NCI-H748 treated with DMSO at 0.1 percent for 48 hours (cell line): ENCODE measurements at regions not wholly inside any gene's neighbourhood (a gene's known extent, or its start where the extent isn't known, plus 50 kb on each side); places are given as distances from the start of the nearest gene placed in this dataset.

Source experiments
- DNase-seq: peaks from one replicate; lab custom pipeline; 2025; lab: John Stamatoyannopoulos, UW

DNA sequence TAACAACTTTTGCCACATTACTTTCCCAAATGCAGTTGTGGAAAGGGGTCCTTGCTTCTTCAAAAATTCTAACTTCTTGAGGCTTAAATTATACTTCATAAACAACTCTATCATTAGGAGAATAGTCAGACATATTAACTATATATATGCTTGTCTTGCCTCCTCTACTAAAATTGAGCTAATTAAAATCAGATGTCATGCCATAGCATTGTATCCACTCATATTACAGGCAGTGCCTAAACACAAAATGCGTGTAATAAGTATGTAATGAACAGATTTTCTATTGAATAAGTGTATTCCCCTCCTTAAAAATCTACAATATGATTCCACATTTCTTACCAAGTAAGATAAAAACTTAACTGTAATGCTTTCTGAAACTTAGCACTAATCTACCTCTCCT is 204.5 kb downstream of the PLK2 start:
- DNase-seq: no peak

DNA sequence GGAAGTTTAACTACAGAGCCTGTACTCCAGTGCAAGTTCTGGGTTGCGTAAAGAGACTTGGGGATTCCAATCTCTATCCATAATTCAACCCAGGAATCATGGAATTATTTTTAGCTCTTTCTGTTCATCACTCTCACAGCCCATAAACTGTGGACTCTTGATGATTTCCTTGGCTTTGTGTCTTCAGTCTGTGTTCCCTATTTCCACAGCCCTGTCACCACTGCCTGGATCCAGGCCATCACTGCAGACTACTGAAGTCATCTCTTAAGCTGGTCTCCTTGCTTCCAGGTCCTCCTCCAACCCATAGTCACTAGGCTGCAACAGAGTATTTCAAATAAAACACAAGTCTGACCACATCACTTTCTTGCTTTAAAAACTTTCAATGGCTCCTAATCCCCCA is 211.7 kb downstream of the PLK2 start:
- no peak for DNase-seq

DNA sequence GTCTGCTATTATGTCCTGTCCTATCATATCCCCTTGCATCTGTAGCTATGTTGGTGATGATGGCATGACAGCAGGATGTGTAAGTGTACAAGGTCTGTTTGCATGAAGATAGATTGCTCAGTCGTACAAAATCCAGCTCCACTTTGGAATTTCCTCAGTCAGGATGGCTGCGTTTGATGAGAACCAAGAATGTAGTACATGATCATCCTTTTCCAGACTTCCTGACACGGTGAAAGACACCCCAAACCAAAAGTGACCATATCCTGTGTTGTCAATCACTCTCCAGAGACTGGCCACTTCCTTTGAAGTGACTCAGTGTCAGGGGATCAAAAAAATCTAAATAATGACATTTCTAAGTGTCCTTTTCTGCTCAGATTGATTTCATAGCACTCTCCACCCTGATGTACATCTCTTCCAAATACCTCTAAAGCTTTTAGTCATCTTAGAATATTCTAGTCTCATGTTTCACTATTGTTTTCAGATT is 213.4 kb downstream of the PLK2 start:
- DNase-seq: no peak

DNA sequence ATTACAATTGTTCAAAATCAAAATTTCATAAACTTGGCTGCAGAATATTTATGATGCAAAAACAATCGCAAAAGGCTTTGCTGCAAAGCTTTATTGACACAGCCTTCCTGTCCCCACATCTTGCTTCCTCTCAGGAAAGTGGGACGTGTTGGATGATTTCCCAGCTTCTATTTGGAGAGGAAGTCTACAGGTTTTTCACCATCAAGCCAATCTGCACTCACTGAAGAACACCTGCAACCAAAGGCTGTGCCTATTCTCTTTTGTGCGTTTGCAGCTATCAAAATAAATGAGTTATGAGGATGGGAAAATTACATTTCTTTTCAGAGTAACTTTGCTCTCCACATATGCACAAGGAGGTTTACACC is 214.4 kb downstream of the PLK2 start:
- no peak for DNase-seq

DNA sequence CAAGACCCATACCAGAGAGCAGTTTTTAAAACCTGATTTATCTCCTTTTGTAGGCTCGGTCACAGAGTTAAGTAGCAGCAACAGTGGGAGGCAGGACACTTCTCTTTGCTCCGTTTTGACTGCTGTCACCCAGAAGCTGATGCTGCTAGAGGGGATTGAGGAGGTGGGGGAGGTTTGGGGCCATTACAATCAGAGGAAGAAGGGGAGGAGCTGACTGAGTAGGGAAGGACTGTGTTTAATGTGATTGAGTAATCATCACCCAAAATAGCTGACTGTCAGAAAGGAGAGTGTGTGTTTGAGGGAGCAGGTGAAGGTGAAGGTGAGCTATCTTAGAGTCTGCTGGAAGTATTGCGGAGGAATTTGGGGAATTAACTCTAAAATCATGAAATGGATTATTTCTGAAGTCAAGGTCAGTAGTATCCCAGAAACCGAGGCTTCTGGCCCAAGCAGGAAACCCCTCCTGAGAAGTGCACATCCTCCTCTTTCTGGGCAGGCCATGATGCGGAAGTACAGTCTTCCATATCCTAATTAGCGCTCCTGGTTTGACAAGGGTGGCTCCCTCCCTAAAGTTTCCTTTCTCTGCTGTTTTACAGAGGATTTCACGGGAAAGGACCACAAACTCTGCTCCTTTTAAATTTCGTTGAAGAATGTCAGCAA is 214.9 kb downstream of the PLK2 start:
- no peak for DNase-seq

DNA sequence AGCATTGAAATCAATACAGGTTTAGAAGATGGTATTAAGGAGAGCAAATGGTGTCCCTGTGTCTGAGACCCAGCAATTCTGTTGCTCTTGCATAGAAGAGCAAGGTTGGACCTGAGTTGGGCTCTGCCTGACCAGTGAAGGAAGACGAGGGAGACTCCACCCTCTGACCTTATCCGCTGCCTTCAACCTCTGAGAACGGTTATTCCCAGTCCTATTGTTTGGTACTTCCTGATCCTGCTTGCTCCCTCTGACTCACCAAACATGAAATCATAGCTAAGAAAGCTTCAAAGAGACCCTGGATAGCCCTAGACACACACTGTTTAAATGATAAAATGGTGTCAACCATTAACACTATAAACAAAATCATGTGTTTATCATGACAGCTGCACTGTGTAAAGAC is 218.5 kb downstream of the PLK2 start:
- DNase-seq: no peak

DNA sequence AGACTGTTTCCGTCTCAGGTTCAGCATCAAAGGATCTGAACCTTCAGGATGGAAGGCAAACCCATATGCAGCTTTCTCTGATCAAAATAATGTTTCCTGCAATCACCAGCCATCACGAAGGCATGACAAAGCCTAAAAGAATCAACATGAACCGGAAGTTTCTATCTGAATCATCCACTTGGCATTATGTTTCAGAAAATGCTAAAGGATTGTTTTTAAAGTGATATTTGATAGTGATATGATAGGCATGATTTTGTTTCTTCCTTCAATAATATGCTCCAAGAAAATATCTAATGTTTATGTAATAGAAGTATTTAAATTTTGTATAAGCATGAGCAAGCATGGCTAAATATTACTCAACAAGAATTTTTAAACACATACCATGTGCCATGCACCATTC is 219.6 kb downstream of the PLK2 start:
- no peak for DNase-seq

DNA sequence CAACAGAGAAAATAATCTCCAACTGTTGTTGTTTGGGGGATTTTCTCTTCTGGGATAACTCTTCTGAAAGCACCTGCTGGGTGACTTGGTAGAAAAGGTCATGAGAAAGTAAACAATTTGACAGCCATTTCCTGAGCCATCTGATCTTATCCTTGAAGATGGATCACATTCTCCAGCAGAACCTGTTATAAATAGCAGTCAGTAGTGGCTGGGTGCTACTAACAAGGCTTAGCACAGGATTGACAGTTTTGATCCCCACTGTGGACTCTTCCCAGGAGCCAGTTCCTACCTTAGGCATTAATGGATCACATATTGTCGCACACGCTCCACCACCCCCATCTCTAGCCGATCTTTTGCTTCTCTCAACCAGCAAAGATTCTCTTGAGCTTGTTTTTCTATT is 220.2 kb downstream of the PLK2 start:
- no peak for DNase-seq

DNA sequence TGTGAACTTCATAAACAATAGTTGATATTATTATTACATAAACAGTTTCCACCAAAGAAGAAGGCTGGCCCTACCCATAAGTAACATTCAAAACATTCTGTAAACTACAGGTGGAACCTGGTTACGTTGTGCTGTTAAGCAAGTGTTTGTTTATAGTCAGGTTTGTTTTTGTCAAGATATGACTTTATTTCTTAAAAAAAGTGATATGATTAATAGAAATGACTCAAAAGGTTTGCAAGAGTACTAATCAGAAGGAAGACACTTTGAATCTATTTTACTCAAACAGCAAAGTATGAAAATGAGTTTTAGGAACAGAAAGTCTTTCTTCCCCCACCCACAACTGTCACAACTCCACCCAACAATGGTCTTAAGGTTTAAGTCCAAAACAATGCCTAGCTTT is 220.8 kb downstream of the PLK2 start:
- no peak for DNase-seq

DNA sequence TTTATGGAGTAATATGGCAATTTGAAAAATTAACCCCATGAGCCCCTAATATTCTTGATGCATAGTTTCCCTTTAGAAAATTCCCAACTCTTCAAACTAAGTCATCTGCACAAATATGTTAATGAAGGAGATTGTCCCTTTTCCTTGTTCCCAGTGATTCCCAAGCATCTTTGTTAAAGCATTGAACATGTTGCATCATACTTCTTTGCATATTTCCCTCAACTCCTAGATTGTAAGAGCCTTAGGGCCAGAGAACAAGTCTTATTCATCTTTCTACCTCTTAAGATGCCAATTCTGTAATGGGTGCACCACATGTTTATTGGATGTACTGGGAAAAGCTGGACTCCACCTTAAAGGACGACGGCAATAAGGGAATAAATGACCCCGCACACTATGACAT is 223.4 kb downstream of the PLK2 start:
- no peak for DNase-seq

DNA sequence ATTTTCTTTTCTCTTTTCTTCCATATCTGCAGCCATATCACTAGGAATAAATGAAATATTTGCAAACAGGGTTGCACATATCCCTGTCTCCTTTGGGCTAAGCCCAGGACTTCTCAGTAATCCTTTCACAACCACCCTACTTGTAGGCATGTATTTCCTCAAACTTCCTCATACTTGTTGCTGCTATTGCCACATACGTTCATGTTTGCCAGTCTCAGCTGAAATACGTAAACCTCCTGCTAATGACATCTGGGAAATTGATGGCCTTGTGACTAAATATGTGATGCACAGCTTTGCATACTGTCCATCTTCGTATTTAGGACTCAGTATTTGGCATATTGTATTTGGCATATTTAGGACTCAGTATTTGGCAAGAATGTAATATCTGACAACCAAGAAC is 224.6 kb downstream of the PLK2 start:
- DNase-seq: no peak

DNA sequence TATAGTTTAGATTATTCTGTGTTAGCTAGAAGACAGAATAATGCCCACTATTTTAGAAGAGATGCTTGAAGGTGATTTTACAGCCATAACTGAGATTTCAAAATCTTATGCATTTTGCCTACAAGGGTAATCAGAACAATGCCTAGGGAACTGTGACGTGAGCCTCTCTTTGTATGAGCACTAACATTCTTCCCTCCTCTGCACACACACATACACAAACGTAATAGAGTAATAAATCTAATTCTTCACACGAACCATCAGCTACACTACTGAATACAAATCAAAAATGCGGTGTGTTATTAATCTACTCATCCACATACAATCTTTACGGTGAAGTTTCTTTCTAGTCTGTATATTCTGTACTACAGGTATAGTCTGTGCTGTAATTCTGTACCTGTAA is 227.8 kb downstream of the PLK2 start:
- no peak for DNase-seq

DNA sequence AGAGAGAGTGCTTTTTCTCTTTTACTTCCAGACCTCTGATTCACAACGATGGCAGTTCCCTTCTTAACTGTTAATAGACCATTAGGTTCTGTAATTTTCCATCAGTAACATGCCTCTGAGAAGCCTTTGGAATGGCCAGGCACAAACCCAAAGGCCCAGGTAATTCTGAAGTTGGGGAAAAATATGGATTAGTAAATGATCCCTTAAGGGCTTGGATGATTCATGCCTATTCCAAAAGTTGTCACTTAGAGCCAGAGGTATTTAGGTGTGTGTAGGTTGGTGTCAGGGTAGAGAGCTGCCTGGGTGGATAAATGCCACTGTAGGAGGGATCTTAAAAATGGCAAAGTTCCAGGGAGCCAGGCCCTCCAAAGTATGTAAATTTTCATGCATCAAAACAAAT is 228.8 kb downstream of the PLK2 start:
- no peak for DNase-seq

DNA sequence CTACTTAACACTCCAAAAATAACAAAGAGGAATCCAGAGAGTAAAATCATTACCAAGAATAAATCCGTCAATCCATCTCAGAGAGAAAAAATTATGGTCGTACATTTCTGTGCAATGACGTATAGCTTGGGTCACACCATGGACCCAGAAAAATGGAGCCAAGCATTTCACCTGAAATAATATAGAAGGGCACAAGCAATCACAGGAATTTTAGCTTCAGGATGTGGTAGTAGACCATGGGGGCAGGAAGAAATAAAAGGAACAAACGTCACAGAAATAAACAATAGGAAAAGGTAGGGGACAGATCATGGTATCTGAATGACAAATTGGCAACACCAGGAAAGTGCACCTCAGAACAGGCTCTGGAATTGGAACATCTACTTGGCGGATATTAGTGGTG is 231.0 kb downstream of the PLK2 start:
- DNase-seq: no peak

DNA sequence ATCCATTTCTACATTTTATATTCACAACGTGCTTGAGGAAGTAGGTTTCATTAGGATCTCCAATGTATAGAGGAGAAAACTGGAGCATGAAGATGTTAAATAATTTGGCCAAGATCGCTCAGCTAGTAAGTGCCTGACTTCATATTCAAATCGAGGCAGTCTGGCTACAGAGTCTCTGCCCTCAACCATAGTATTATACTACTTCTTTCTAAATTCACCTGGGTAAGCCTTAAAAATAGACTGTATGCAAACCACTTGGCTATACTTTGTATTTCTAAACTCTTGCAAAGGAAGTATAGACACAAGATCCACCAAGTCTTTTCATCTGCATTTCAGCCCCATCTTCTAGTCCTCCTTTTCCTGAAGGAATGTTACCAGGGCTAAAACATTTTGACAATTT is 232.0 kb downstream of the PLK2 start:
- no peak for DNase-seq

DNA sequence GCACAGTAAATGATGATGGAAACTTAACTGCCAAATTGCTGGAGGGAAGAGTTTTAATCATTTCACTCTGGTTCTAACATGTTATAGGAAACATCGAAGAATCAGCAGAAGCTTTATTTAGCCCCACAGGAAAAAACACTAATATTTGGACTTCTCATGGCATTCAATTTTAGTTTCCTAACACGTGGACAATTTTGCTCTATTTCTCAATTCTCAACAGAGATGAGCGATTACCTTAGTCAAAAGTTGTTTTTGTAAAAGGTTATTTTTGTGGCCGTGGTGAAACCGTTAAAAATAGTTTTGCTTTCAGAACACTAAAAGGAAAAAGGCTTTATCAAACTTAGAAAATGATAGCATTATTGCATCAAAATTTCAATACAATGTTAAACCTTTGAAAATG is 235.2 kb downstream of the PLK2 start:
- no peak for DNase-seq

DNA sequence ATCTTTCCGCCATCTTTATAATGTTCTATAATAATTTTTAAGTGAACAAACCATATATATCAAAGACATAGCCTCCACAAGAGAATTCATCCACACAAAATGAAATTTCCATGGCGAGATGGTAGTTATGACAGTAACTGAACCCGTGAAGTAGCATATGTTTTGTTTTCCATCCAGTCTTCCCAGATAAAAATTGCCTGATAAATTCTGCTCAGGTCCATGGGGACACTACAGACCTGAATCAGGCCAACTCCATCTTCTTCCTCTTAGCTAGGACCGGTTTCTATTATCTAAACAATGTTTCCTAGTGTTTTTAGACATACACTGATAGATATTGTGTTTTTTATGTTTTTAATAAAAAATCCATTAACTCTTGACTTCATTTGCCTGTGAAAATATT is 235.7 kb downstream of the PLK2 start:
- DNase-seq: no peak

DNA sequence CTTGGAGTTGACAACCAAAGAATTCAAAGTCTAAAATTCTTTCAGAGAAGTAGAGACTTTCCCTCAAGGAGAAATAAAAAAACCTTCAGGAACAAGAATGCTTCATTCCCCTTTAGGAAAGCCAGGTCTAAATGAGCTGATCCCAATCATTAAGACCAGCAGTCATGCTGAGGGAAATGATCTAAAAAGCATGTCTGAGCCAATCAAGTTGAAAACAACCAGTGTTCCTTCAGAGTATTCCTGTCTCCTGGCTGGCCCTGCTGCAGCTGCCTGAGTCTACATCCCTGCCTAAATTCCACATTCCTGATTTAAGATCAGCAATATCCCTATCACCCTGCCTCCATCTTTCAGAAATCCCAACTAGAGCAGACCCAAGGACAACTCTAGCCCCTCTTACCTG is 244.5 kb downstream of the PLK2 start:
- DNase-seq: no peak

DNA sequence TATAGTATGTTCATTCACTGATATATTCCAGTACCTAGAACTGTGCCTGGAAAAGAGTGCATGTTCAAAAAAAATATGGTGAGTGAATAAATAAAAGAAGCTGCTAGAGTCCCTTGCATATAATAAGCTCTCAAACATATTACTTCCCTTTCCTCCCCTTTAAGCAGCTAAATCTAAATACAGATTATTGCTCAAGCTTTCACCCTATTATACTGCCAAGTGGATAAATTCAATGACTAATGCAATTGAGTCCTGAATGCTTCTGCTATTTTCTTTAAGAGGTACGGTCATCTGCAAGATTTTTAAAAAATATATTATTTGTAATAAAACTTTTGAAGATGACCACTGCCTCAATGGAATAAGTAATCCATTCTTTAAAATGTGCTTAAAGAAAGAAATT is 248.4 kb downstream of the PLK2 start:
- no peak for DNase-seq

DNA sequence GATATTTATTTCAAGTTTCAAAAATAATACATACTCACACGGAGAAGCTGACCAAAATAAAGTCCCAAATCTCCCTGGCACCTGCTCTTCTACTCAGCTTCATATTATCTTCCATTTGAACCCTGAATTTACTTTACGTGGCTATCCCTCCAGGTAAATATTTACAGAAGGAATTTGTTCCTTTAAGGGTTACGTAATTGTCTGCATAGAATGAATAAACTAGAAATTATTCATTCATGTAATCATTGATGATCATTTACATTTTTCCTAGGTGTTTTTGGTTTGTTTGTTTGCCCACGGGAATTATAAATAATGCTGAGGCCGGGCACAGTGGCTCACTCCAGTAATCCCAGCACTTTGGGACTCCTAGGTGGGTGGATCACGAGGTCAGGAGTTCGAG is 251.2 kb downstream of the PLK2 start:
- DNase-seq: peak; percentile 73

DNA sequence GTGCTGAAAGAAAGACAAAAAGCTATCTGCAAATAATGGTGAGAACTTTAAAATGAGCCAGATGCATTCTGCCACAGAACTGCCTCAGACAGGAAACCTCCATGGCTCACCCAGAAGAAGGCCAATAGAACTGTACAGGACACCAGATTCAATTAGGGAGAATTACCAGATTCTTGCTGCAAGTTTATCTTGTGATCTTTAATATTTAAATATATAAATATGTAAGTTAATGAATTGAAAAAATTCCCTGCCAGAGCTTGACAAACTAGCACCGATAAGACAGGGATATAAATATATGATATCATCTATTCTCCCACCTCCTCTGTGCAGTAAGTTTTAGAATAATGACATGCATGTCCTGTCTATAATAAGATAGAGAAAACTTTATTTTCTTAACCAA is 252.8 kb downstream of the PLK2 start:
- no peak for DNase-seq

DNA sequence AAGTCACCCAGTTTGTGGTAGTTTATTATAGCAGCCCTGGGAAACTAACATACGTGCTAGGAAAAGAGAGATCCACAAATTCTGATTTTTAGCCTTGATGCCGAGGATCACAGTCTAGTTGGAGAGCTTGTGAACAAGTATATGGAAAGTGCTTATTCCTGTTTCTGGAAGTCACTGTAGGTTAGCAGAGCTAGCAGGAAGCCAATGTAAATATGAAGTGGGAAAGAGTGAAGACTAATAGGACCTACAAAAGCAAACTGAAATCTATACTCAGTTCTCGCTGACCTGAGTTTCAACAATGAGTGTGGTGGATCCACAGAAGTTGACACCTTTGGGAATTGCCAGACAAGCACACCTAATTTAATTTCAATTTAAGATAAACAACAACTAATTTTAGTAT is 254.9 kb downstream of the PLK2 start:
- DNase-seq: no peak

DNA sequence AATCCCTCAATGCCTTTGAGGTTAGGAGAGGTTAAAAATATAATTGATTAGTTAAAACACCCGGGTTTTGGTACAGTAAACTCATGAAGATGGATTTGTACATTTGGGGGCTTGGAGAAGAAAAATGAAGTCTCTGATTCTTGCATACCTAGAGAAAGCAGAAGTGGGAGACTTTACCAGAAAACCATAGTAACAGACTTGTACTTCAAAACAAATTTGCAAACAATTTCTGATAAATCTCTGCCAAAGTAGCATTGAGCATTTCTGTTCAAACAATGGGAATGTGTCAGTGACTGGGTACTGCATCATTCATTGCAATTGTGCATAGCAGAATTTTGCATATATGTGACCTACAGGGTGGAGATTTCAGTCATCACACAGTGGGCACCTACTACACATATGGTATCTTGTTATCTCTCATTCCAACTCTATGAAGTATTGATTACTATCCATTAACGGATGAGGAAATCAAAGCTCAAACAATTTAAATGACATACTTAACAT is 256.9 kb downstream of the PLK2 start:
- DNase-seq: no peak

DNA sequence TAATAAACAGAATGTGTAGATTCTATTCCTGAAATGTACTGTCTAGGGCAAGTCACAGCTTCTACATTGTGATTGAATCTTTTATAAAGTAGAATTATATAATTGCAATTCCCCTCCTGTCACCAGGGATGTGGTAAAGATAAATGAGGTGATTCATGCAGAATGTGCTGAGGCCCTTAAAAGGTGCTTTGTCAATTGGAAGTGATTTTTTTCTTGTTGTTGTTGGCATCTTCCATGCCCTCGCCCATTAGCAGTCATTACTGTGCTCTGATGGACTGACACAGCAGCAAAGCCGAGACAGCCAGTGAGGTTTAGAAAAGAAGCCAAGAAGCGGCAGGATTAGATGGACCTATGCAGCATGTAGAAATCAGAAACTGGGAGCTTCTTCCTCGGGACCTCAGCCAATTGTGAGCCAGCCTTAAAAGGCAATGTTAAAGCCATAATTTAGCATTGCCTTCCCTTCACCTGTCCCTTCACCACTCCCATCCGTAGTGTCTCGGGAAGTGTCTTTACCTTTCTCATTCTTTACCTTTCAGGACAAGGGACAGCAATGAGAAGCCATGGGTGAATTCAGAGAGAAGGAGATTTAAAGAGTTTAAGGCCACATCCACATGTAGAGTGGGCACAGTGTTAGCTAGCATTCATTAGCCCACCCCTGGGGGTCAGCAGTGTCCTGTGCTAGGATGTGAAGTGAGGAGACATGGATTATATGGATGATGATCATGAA is 257.8 kb downstream of the PLK2 start:
- DNase-seq: no peak
